ENCODE measurements at regions not wholly inside any gene's neighbourhood (a gene's known extent, or its start where the extent isn't known, plus 50 kb on each side); places are given as distances from the start of the nearest gene placed in this dataset.

DNA sequence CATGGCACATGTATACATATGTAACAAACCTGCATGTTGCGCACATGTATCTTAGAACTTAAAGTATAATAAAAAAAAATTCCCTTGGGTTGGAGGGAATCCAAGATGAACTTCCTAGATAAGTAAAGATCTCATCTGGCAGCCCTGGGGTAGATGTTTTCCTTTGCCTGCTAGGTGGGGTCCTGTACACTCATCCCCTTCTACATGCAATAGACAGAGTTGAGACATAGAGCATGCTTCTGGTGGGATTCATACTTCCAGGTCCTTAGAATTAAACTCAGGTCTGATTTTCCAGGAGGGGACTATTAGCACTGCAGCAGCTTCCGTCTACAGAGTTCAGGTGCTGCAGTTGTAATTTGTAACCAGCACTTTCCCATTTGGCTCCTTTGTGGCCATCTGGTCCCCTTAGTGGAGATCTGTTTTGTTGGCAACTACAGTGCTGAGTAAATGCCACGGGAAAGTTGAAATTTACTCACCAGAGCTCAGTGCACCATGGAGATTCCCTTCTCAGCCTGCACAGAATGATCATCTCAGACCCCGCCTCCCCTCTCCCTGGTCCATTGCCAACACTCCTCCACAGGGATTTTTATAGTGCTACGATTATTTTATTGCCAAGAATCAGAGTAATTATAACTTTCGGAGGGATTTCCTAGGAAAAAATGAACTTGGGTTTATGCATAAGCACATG is 220.1 kb upstream of the E2F8 start:
- H3K27ac ChIP-seq (ENCODE audit: low read depth, low read length), result no peak overlapping the region
- WGBS, 3 donors, result 42 to 63% (median 45%) methylated on average over 6 of the region's 6 CpGs

DNA sequence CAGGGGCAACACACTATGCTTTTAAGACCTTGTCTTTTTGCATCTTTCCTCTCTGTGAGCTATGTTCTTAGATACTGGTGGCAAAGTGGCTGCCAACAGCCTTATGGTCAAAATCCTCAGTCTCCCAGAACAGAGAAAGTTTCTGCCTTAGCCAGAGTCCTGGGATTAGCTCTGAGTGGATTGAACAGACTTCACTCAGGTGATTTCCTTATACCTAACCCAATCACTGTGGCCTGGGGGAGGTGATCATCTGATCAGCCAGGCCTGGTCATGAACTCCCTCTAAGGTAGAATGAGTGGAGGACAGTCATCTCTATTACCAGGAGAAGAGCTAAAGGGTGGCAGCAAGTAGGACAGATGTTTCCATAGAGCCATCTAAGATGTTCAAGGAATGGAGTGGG is 218.5 kb upstream of the E2F8 start:
- H3K27ac ChIP-seq (ENCODE audit: low read depth, low read length), result no peak overlapping the region

GRCh38 chr11:19458721-19459120 is 218.0 kb upstream of the E2F8 start:
- 96 to 99% (median 98%) methylated on average over 3 of the region's 3 CpGs for WGBS, 3 donors
- no peak overlapping the region for H3K27ac ChIP-seq (ENCODE audit: low read depth, low read length)

- 71 to 87% (median 80%) methylated on average over 2 of the region's 2 CpGs for WGBS, 3 donors
- H3K27ac ChIP-seq (ENCODE audit: low read depth, low read length), result no peak overlapping the region
Observed at GRCh38 chr11:19458231-19458630, 217.5 kb upstream of the E2F8 start.

DNA sequence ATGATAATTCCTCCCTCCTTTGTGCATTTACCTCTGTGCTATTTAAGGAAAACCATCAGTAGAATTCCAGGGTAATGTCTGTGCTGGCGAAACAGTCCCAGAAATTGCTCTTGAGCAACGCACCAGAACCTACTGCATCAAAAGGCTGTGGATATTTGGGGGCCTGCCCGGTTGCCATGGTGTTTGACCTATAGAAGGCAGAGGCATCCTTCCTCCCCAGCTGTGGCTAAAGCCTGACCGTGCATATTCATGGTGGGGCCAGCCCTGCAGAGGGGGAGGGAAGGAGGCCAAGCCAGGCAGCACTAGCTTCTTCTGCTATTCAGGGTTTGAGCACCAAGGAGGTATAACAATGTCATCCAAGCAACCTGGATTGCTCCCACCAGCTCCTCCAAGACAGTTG is 215.0 kb upstream of the E2F8 start:
- H3K27ac ChIP-seq (ENCODE audit: low read depth, low read length), result no peak overlapping the region
- WGBS, 3 donors, result 60 to 62% (median 61%) methylated on average over 4 of the region's 4 CpGs

- 62 to 82% (median 67%) methylated on average over 9 of the region's 9 CpGs for WGBS, 3 donors
- H3K27ac ChIP-seq (ENCODE audit: low read depth, low read length), result no peak overlapping the region
Observed at GRCh38 chr11:19453651-19454257, 213.0 kb upstream of the E2F8 start.

DNA sequence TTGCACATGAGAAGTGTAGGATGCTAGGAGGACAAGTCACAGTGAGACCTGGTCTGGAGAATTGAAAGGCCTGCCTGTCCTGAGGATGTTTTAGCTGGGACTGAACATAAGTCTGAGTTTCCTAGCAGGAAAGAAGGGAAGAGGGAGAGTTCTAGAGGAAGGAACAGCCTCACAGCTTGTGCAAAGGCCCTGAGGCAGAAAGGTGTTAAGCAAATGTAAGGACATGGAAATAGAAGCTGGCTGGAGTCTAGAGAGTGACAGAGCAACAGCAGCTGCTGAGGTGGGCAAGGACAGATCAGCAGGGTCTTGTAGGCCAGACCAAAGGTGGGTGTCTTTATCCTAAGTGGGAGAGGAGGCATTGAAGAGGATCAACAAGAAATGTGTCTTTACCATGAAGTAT is 210.9 kb upstream of the E2F8 start:
- no peak overlapping the region for H3K27ac ChIP-seq (ENCODE audit: low read depth, low read length)

DNA sequence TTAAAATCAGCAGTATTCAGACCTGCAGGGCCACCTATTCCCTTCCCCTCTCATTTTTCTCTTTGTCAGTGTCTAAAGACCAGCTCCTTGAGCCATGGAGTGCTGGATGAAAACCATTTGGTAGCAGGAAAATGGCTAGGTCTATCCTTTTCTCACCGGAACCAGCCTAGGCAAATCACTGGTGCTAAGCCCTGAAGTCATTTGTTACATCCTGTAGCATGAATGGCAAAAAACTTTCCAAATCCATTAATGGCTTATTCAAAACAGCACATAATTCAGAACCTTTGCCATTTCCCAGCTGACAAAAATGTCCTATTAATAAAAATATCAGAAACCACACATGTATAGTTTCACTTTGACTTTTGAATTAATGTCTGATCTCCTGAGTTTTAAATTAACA is 209.5 kb upstream of the E2F8 start:
- H3K27ac ChIP-seq (ENCODE audit: low read depth, low read length), result no peak overlapping the region
- WGBS, 3 donors, result 76 to 100% (median 77%) methylated on average over 1 of the region's 1 CpG

GRCh38 chr11:19448651-19449050 is 207.9 kb upstream of the E2F8 start:
- WGBS, 3 donors, result 75 to 88% (median 85%) methylated on average over 2 of the region's 2 CpGs
- H3K27ac ChIP-seq (ENCODE audit: low read depth, low read length), result no peak overlapping the region

DNA sequence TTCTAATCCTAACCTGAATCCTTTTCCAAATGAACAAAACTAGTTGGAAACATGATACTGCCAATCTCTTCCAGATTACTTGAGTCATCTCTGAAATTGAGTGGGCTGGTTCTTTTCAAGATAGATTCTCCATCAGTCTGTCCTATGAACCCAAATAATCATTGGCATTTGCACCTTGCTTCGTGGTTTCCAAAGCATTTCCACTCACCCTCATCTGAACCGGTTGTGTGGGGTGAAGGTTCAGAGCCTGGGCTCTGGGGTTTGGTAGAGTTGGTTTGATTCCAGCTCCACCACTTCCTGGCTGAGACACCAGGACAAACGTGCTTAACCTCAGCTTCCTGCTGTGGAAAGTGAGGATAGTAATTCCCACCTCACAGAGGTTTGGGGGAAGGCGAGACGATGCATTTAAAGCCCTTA is 206.4 kb upstream of the E2F8 start:
- no peak overlapping the region for H3K27ac ChIP-seq (ENCODE audit: low read depth, low read length)
- 23 to 62% (median 33%) methylated on average over 5 of the region's 5 CpGs for WGBS, 3 donors

GRCh38 chr11:19445771-19446170 is 205.0 kb upstream of the E2F8 start:
- 43 to 44% (median 44%) methylated on average over 2 of the region's 2 CpGs for WGBS, 3 donors
- H3K27ac ChIP-seq (ENCODE audit: low read depth, low read length), result no peak overlapping the region

GRCh38 chr11:19444231-19444630 is 203.5 kb upstream of the E2F8 start:
- 62 to 87% (median 72%) methylated on average over 2 of the region's 2 CpGs for WGBS, 3 donors
- no peak overlapping the region for H3K27ac ChIP-seq (ENCODE audit: low read depth, low read length)

- H3K27ac ChIP-seq (ENCODE audit: low read depth, low read length), result no peak overlapping the region
Observed at GRCh38 chr11:19442554-19442910, 201.8 kb upstream of the E2F8 start.

DNA sequence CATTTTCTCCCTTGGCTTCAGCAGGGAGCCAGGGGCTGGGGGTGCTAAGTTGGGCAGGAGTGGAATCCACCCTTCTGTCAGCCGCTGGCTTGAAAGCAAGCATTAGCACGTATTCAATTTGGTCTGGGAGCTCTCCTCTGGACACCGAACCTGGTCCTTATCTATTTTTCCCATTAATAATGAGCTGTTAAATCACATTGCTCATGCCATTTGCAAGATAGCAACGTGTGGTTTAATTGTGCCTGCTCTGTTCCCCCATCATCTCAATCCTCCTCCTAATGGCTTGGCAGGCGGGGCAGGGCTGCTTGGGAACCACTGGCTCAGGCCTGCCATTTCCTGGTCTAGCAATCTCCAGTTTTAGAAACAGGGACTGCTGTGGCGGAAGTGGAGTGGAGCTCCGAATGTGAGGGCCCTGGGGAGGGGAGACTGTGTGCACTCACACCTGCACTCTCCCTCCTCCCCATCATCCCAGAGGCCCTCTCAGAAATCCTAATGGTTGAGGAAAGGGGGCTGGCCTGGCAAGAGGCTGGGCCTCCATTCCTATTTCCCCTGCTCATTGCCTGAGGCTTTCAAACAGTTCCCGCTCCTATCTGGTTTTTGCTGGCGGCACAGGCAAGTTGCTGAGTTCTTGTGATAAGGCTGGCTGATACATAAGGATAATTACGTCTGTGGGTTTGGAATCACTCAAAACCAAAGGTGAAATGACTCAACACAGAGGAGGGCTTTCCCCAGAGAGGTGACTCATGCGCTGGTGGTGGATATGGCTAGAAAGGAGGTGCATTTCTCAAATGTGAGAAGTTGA is 201.2 kb upstream of the E2F8 start:
- no peak overlapping the region for H3K27ac ChIP-seq (ENCODE audit: low read depth, low read length)
- WGBS, 3 donors, result 63 to 66% (median 63%) methylated on average over 11 of the region's 11 CpGs

GRCh38 chr11:19441288-19441687 is 200.5 kb upstream of the E2F8 start:
- 84 to 94% (median 89%) methylated on average over 3 of the region's 3 CpGs for WGBS, 3 donors
- no peak overlapping the region for H3K27ac ChIP-seq (ENCODE audit: low read depth, low read length)

DNA sequence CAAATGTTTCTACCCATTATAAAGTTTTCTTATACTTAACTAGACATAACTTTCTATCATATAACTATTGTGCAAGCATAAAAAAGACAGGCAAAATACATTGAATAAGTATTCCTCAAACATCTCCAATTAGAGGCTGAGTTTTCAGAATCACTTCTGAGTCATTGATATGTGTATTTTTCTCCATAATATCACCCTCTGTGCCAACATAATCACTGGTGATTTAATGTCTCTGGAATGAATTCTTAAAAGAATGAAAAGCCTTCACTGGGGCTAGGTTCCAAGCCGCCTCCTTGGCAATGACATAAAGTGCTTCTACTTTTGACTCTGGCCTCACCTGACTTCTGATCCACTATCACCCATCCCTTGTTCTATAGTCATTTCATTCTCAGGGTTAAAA is 197.0 kb upstream of the E2F8 start:
- WGBS, 3 donors, result 67 to 84% (median 75%) methylated on average over 1 of the region's 1 CpG
- H3K27ac ChIP-seq (ENCODE audit: low read depth, low read length), result no peak overlapping the region

- H3K27ac ChIP-seq (ENCODE audit: low read depth, low read length), result no peak overlapping the region
Observed at GRCh38 chr11:19436932-19437331, 196.2 kb upstream of the E2F8 start.

DNA sequence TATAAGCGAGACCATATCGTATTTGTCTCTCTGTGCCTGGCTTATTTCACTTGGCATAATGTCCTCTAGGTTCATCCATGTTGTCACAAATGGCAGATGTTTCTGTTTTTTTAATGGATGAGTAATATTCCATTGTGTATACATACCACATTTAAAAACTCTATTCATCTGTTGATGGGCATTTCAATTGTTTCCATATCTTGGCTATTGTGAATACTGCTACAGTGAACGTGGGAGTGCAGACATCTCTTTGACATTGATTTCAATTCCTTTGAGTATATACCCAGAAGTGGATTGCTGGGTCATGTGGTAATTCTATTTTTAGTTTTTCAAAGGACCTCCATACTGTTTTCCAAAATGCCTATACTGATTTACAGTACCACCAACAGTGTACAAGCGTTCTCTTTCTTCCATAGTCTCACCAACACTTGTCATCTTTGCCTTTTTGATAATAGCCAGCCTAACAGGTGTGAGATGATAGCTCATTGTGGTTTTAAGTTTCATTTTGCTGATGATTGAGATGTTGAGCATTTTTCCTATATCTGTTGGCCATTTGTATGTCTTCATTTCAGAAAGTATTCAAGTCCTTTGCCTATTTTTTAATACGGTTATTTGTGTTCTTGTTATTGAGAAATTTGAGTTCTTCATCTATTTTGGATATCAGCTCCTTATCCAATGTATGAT is 194.7 kb upstream of the E2F8 start:
- WGBS, 3 donors, result 88 to 91% (median 89%) methylated on average over 5 of the region's 5 CpGs
- no peak overlapping the region for H3K27ac ChIP-seq (ENCODE audit: low read depth, low read length)

- WGBS, 3 donors, result 80 to 93% (median 88%) methylated on average over 1 of the region's 1 CpG
- H3K27ac ChIP-seq (ENCODE audit: low read depth, low read length), result no peak overlapping the region
Observed at GRCh38 chr11:19433791-19434190, 193.0 kb upstream of the E2F8 start.

Data from adipose tissue (tissue), 3 donors.